IPS-15b (cell line): ENCODE measurements at regions not wholly inside any gene's neighbourhood (a gene's known extent, or its start where the extent isn't known, plus 50 kb on each side); places are given as distances from the start of the nearest gene placed in this dataset.
"Not testable (repeated sequence)": the region's sequence is repeated elsewhere in the genome, so short reads cannot be mapped to it uniquely, and the experiment has no call there.

ENCODE experiments used
- H3K27me3 ChIP-seq: one replicate; pipeline ENCODE4 v1.6.1; 2013; ENCODE audit warnings: low read length; ENCODE audit not compliant: control insufficient read depth, insufficient read depth
- H3K36me3 ChIP-seq: one replicate; pipeline ENCODE4 v1.6.1; 2013; ENCODE audit warnings: low read length; ENCODE audit not compliant: control insufficient read depth, insufficient read depth
- H3K4me1 ChIP-seq: one replicate; pipeline ENCODE4 v1.6.1; 2013; ENCODE audit warnings: mild to moderate bottlenecking, low read length; ENCODE audit not compliant: control insufficient read depth, insufficient read depth
- H3K4me3 ChIP-seq: one replicate; pipeline ENCODE4 v1.5.1; 2013; ENCODE audit warnings: low read depth, low read length
- H3K9ac ChIP-seq: one replicate; pipeline ENCODE4 v1.6.1; 2013; ENCODE audit warnings: low read depth, mild to moderate bottlenecking, low read length
- H3K9me3 ChIP-seq: one replicate; pipeline ENCODE4 v1.6.1; 2013; ENCODE audit warnings: mild to moderate bottlenecking, low read length; ENCODE audit not compliant: control insufficient read depth, insufficient read depth

GRCh38 chr5:167071981-167072610 is 1219.3 kb upstream of the WWC1 start:
- no peak overlapping the region for H3K9ac ChIP-seq
- H3K36me3 ChIP-seq = no peaks in the 10 kb centered on the region
- no peaks in the 10 kb centered on the region for H3K27me3 ChIP-seq
- no peaks in the 10 kb centered on the region for H3K9me3 ChIP-seq
- H3K4me3 ChIP-seq = no peak overlapping the region
- no peaks in the 10 kb centered on the region for H3K4me1 ChIP-seq

GRCh38 chr5:167081561-167081960 is 1209.9 kb upstream of the WWC1 start:
- H3K36me3 ChIP-seq = no peaks in the 10 kb centered on the region
- no peaks in the 10 kb centered on the region for H3K4me1 ChIP-seq
- H3K4me3 ChIP-seq = no peak overlapping the region
- H3K9ac ChIP-seq = no peak overlapping the region
- no peaks in the 10 kb centered on the region for H3K27me3 ChIP-seq
- no peaks in the 10 kb centered on the region for H3K9me3 ChIP-seq

- no peaks in the 10 kb centered on the region for H3K27me3 ChIP-seq
- H3K36me3 ChIP-seq = no peaks in the 10 kb centered on the region
- H3K4me1 ChIP-seq = no peaks in the 10 kb centered on the region
- no peaks in the 10 kb centered on the region for H3K9me3 ChIP-seq
- H3K4me3 ChIP-seq = no peak overlapping the region
- no peak overlapping the region for H3K9ac ChIP-seq
Measured at GRCh38 chr5:167096816-167097215, 1194.6 kb upstream of the WWC1 start.

GRCh38 chr5:167104351-167104750 is 1187.1 kb upstream of the WWC1 start:
- no peaks in the 10 kb centered on the region for H3K36me3 ChIP-seq
- H3K4me1 ChIP-seq = no peaks in the 10 kb centered on the region
- no peak overlapping the region for H3K9ac ChIP-seq
- no peaks in the 10 kb centered on the region for H3K9me3 ChIP-seq
- H3K27me3 ChIP-seq = no peaks in the 10 kb centered on the region
- H3K4me3 ChIP-seq = no peak overlapping the region

GRCh38 chr5:167105941-167106340 is 1185.5 kb upstream of the WWC1 start:
- Histone ChIP-seq H3K27me3 (no peaks in the 10 kb centered on the region), H3K36me3 (no peaks in the 10 kb centered on the region), H3K9me3 (no peaks in the 10 kb centered on the region), H3K4me3 (no peak overlapping the region), H3K4me1 (no peaks in the 10 kb centered on the region), H3K9ac (no peak overlapping the region)

- Histone ChIP-seq H3K9me3 (no peaks in the 10 kb centered on the region), H3K9ac (no peak overlapping the region), H3K27me3 (no peaks in the 10 kb centered on the region), H3K4me1 (no peaks in the 10 kb centered on the region), H3K36me3 (no peaks in the 10 kb centered on the region), H3K4me3 (no peak overlapping the region)
Measured at GRCh38 chr5:167107684-167108083, 1183.8 kb upstream of the WWC1 start.

GRCh38 chr5:167108266-167108665 is 1183.2 kb upstream of the WWC1 start:
- H3K36me3 ChIP-seq, H3K4me3 ChIP-seq, H3K9me3 ChIP-seq, H3K9ac ChIP-seq, H3K4me1 ChIP-seq, H3K27me3 ChIP-seq: not testable (repeated sequence)

- Histone ChIP-seq H3K9ac (no peak overlapping the region), H3K36me3 (no peaks in the 10 kb centered on the region), H3K9me3 (no peaks in the 10 kb centered on the region), H3K27me3 (no peaks in the 10 kb centered on the region), H3K4me3 (no peak overlapping the region), H3K4me1 (peaks cover 5% of the 10 kb centered on the region)
Measured at GRCh38 chr5:167112556-167112955, 1178.9 kb upstream of the WWC1 start.

GRCh38 chr5:167122267-167122666 is 1169.2 kb upstream of the WWC1 start:
- Histone ChIP-seq H3K36me3 (no peaks in the 10 kb centered on the region), H3K9ac (no peak overlapping the region), H3K4me3 (no peak overlapping the region), H3K9me3 (no peaks in the 10 kb centered on the region), H3K4me1 (no peaks in the 10 kb centered on the region), H3K27me3 (no peaks in the 10 kb centered on the region)

- Histone ChIP-seq H3K36me3 (no peaks in the 10 kb centered on the region), H3K9ac (no peak overlapping the region), H3K9me3 (no peaks in the 10 kb centered on the region), H3K27me3 (no peaks in the 10 kb centered on the region), H3K4me1 (no peaks in the 10 kb centered on the region), H3K4me3 (no peak overlapping the region)
Measured at GRCh38 chr5:167123126-167123525, 1168.3 kb upstream of the WWC1 start.

- Histone ChIP-seq H3K4me1 (no peaks in the 10 kb centered on the region), H3K36me3 (no peaks in the 10 kb centered on the region), H3K9ac (no peak overlapping the region), H3K4me3 (no peak overlapping the region), H3K9me3 (no peaks in the 10 kb centered on the region), H3K27me3 (no peaks in the 10 kb centered on the region)
Measured at GRCh38 chr5:167128581-167128980, 1162.9 kb upstream of the WWC1 start.

- H3K9me3 ChIP-seq = no peaks in the 10 kb centered on the region
- no peaks in the 10 kb centered on the region for H3K27me3 ChIP-seq
- H3K9ac ChIP-seq = no peak overlapping the region
- no peak overlapping the region for H3K4me3 ChIP-seq
- H3K4me1 ChIP-seq = no peaks in the 10 kb centered on the region
- H3K36me3 ChIP-seq = no peaks in the 10 kb centered on the region
Measured at GRCh38 chr5:167140548-167141291, 1150.7 kb upstream of the WWC1 start.
